ENCODE measurements at regions not wholly inside any gene's neighbourhood (a gene's known extent, or its start where the extent isn't known, plus 50 kb on each side); places are given as distances from the start of the nearest gene placed in this dataset.

GRCh38 chr15:91678003-91678402 is 175.5 kb upstream of the SLCO3A1 start:
- no peak for DNase-seq (ENCODE audit: low read depth)

GRCh38 chr15:91679447-91679846 is 174.1 kb upstream of the SLCO3A1 start:
- no peak for DNase-seq (ENCODE audit: low read depth)

GRCh38 chr15:91685436-91685835 is 168.1 kb upstream of the SLCO3A1 start:
- no peak for DNase-seq (ENCODE audit: low read depth)

DNA sequence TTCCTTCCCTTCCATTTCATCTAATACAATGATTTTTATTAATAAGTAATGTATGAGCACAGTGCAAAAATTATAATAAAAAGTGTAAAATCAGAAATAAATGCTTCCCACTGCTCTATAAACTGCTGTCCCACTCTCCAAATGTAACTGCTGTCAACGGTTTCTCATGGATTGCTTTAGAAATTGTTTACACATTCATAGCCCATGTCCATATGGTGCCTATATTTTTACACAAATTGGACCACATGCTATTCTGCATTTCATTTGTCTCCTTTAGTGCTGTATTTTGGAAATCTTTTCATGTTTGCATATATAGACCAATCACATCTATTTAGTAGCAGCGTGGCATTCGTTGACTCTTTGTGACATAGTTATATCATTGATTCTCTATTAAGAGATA is 164.7 kb upstream of the SLCO3A1 start:
- no peak for DNase-seq (ENCODE audit: low read depth)

- DNase-seq (ENCODE audit: low read depth), result no peak
Observed at GRCh38 chr15:91689377-91689776, 164.1 kb upstream of the SLCO3A1 start.

GRCh38 chr15:91692596-91692995 is 160.9 kb upstream of the SLCO3A1 start:
- no peak for DNase-seq (ENCODE audit: low read depth)

- DNase-seq (ENCODE audit: low read depth), result peak; percentile 5
Observed at GRCh38 chr15:91694131-91694830, 159.2 kb upstream of the SLCO3A1 start.

GRCh38 chr15:91694831-91695210 is 158.7 kb upstream of the SLCO3A1 start:
- peak; percentile 17 for DNase-seq (ENCODE audit: low read depth)

DNA sequence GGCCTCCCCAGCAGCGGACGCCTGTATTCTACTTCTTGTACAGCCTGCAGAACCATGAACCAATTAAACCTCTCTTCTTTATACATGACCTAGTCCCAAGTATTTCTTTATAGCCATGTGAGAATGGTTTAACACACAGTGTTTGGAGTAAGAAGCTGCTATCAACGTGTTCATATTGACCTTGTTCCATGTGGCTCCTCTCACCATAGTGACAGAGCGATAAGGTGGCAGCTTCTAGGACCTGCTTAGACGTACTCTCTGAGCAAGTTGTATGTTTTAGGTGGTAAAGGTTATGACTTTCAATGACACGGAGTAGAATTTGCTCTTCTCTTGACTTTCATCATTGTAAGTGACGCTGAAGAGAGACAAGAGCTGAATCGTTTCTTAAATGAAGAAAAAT is 157.7 kb upstream of the SLCO3A1 start:
- no peak for DNase-seq (ENCODE audit: low read depth)

- DNase-seq (ENCODE audit: low read depth), result no peak
Observed at GRCh38 chr15:91696981-91697380, 156.5 kb upstream of the SLCO3A1 start.

DNA sequence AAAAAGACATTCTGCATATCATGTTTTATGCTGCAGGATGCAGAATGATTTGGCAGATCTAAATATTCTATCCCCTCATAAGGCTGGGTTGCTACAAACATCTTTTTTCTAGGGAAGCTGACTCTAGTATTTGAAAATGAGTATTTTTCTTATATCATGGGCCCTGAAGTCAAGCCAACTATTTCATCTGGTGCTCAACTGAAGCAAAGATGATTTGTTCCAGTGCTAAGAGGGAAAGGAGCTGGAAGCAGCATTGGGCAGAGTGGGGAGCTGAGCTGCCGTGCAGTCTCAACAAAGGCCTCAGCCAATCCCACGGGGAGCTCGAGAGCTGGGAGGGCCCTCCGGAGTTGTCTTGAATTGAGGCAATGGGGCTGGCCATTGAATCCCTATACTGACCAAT is 155.3 kb upstream of the SLCO3A1 start:
- DNase-seq (ENCODE audit: low read depth), result no peak

DNA sequence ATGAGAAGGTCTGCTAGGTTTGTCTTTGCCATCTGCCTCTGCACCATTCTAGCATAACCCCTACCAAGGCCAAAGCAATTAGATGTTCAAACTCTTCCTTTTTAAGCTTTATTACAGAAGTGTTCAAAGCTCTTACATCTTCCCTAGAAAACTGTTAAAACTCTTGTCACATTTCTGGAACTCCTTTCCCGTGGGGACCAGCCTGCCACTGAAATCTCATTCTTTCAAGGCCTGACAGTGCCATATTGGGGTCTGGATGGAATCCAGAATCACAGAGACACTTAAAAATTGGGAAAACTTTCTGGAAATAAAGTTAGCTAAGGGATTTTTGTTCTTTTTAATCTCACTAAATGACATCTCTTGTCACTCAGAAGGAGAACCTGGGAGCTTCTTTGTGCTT is 153.8 kb upstream of the SLCO3A1 start:
- no peak for DNase-seq (ENCODE audit: low read depth)

GRCh38 chr15:91703274-91703673 is 150.2 kb upstream of the SLCO3A1 start:
- no peak for DNase-seq (ENCODE audit: low read depth)

DNA sequence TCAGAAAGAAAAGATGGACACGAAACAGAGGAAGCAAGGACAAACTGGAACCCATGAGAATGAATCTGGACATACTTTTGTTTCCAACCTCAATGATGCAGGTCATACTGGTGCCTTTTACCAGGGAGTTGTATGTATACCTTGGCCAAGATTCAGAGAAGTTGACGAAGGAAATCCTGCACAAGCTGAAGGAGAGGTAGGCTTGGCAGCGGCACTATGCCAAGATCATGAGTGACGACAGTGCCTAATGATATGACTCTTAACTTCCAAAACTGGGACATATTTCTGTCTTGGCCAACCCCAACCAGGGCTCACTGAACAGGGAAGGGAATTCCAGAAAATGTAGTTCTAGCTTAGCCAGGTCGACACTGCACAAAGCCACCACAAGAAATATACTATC is 149.2 kb upstream of the SLCO3A1 start:
- no peak for DNase-seq (ENCODE audit: low read depth)

GRCh38 chr15:91706322-91707032 is 147.0 kb upstream of the SLCO3A1 start:
- DNase-seq (ENCODE audit: low read depth), result peak; percentile 18

- DNase-seq (ENCODE audit: low read depth), result no peak
Observed at GRCh38 chr15:91710080-91710698, 143.3 kb upstream of the SLCO3A1 start.

GRCh38 chr15:91711384-91712033 is 142.0 kb upstream of the SLCO3A1 start:
- DNase-seq (ENCODE audit: low read depth), result no peak

DNA sequence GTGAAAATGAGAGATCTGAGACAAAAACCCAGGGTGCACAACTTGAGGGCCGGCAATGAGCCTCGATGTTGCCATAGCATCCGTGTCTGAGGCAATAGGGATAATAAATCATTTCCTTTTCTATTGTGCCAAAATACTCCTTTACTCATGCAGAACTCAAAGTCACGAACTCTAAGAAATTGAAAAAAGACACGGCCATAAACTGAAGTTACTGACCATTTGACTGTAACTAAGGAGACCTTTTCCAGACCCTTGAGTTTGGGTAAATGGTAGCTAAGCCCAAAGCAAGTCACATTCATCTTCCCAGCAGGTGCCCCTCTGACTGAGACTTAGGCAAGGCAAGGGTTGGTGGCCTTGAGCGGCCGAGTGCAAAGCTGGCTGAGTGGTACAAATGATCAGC is 141.2 kb upstream of the SLCO3A1 start:
- no peak for DNase-seq (ENCODE audit: low read depth)

DNA sequence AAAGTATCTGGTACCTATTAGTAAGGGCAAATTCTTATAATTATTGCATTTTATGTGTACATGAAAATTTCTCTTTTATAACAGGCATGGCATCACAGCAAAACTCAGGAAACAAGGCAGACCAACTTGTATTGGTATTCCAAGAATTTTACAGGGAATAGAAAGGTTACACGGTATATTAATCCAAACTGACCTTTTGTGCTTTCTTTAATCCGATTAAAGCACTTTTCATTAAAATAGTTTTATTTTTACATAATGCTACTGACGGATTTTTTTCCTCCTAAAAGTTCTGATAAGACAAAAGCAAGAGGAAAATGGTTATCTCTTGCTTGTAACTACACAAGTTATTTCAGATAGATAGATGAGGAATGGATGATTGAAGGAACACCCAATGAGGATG is 137.0 kb upstream of the SLCO3A1 start:
- no peak for DNase-seq (ENCODE audit: low read depth)

DNA sequence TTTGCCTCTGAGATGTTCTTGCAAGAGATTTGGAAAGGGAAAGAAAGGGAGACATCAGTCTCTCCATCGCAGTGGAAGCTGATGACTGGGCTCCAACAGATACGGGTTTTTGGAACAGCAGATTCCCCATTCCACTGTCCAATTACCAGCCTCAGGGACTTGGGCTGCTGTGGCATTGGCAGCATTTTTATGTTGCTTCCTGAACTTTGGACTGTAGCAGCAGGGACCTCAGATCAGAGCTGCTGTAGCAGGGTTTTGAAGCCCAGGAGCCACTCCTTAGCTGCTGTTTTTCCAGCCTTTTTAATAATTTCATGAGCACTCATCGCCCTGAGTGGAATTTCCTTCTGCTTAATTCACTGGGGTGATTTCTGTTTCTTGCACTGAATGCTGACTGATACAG is 135.7 kb upstream of the SLCO3A1 start:
- no peak for DNase-seq (ENCODE audit: low read depth)

DNA sequence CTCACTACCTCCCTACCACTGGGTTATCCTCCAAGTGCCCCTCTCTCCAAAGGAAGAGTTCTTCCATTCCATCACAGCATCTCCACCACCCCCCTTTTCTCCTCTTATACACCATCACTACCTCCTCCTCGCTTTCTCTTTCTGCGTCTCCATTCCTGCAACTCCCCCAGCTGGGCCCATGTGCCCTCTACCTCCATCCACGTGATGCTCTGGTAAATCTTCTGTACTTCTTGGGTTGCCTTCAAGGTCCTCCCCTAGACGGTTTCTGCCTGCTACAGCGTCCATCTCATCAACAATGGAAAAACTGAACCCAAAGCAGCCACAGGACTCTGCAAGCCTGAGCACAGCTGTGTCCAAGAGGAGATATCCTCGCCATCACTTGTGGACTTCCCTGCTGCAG is 129.5 kb upstream of the SLCO3A1 start:
- no peak for DNase-seq (ENCODE audit: low read depth)

GRCh38 chr15:91733661-91734060 is 119.8 kb upstream of the SLCO3A1 start:
- DNase-seq (ENCODE audit: low read depth), result no peak

Measured in GM04504 (cell line).